A673 (cell line): ENCODE measurements at regions not wholly inside any gene's neighbourhood (a gene's known extent, or its start where the extent isn't known, plus 50 kb on each side); places are given as distances from the start of the nearest gene placed in this dataset.

Experiments
- EZH2 ChIP-seq: fragments of 200-600 bp; sonication (generic); IDR thresholded peaks from 2 replicates; pipeline ENCODE4 v1.6.1; 2017; ENCODE audit warnings: borderline replicate concordance, low read depth, mild to moderate bottlenecking, mixed read lengths, antibody characterized with exemption, low read length; ENCODE audit not compliant: poor library complexity, severe bottlenecking
- TF ChIP-seq, protein P1 (sequence below): fragments of 300-800, 200-600 bp; sonication (generic); conservative IDR thresholded peaks from 2 replicates; pipeline ENCODE4 v1.5.1; 2017; ENCODE audit warnings: low read depth, mild to moderate bottlenecking, antibody characterized with exemption, low read length, moderate library complexity, mixed read lengths

GRCh38 chr3:127512256-127512655 lies 78.3 kb downstream of the TPRA1 start:
- TF ChIP-seq, protein P1, sequence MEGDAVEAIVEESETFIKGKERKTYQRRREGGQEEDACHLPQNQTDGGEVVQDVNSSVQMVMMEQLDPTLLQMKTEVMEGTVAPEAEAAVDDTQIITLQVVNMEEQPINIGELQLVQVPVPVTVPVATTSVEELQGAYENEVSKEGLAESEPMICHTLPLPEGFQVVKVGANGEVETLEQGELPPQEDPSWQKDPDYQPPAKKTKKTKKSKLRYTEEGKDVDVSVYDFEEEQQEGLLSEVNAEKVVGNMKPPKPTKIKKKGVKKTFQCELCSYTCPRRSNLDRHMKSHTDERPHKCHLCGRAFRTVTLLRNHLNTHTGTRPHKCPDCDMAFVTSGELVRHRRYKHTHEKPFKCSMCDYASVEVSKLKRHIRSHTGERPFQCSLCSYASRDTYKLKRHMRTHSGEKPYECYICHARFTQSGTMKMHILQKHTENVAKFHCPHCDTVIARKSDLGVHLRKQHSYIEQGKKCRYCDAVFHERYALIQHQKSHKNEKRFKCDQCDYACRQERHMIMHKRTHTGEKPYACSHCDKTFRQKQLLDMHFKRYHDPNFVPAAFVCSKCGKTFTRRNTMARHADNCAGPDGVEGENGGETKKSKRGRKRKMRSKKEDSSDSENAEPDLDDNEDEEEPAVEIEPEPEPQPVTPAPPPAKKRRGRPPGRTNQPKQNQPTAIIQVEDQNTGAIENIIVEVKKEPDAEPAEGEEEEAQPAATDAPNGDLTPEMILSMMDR, result no peak
- TF ChIP-seq EZH2, result no peak
